GM11168 (cell line): ENCODE measurements at regions not wholly inside any gene's neighbourhood (a gene's known extent, or its start where the extent isn't known, plus 50 kb on each side); places are given as distances from the start of the nearest gene placed in this dataset.
"Not testable (repeated sequence)": the region's sequence is repeated elsewhere in the genome, so short reads cannot be mapped to it uniquely, and the experiment has no call there.

Source experiments
- in situ Hi-C: fragments of 300-500 bp; cut with MboI; formaldehyde crosslinking; loops from one replicate; pipeline ENCODE4 v1.12.0; 2022; ENCODE audit warnings: low sequenced_read_pairs; ENCODE audit not compliant: unreplicated experiment

- in situ Hi-C loops, result no loop called here
These were observed 99.9 kb upstream of the FN1 start for GRCh38 chr2:215535741-215536140.

DNA sequence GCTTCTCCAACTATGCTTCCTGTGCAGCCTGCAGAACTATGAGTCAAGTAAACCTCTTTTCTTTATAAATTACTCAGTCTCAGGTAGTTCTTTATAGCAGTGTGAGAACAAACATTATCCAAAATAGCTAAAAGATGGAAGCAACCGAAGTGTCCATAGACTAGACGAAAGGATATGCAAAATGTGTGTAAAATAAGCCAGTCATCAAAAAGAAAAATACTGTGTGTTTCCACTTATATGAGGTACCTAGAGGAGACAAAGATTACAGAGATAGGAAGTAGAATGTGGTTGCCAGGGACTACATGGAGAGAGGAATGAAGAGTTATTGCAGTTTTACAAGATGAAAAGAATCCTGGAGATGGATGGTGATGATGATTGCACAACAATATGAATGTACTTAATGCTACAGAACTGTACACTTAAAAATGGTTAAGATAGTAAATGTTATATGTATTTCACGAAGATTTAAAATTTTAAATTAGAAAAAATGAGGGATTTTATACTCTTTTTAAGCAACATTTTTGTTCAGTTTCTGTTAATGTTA is 99.3 kb upstream of the FN1 start:
- in situ Hi-C loops, result no loop called here

- in situ Hi-C loops, result not testable (repeated sequence)
These were observed 97.8 kb upstream of the FN1 start for GRCh38 chr2:215533716-215534115.

- in situ Hi-C loops, result no loop called here
These were observed 97.0 kb upstream of the FN1 start for GRCh38 chr2:215532844-215533243.

- in situ Hi-C loops, result no loop called here
These were observed 95.4 kb upstream of the FN1 start for GRCh38 chr2:215531284-215531683.

DNA sequence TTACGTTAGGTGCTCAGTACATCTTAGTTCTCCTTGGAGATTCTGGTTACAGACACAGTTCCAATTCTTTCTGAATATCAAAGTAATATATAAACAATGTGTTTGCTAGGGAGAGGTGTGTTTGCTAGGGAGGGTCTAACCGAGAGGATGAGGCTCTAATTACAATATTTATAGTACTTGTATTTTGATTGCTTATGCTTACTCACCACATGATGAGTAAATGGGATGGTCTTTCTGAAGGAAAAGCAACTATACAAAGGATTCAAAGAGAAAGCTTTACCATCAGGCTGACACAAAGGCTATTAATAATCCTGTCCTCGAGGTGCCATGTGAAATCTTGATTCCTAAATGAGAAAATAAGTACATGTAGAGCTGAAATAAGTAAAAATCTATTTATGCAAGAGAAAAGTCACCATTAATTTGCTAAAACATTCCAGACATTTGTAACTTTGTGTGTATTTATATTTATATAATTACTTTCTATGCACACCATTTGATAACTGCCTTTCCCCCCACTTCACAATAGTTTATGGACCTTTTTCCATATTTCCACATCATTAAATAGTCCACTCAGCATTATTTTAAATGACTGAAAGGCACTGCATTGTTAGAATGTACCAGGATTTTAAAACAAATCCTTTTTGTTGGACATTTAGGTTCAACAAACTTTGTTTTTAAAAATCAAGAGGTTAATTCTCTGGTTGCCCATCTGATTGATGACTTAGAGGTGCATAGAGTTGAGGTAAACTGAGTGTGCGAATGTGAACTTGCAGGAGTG is 94.5 kb upstream of the FN1 start:
- in situ Hi-C loops, result no loop called here

GRCh38 chr2:215529271-215529670 is 93.4 kb upstream of the FN1 start:
- in situ Hi-C loops, result no loop called here

DNA sequence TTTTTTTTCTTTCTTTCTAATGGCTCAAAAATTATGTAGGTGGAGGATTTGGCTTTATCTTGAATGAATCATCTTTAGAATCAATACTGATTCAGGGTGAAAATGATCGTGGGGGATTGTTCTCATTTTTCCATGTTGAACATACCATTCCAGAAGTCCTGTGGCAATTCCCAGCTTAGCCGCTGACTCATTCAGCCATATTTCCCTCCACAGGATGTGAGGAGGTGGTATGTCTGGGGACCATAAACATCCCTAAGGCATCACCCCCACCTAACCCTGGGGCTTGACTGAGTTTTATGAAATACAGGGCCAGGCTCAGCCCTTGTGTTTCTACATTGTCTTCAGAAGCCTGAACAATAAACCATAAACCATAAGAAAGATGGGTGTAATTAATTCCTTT is 92.7 kb upstream of the FN1 start:
- in situ Hi-C loops, result no loop called here

DNA sequence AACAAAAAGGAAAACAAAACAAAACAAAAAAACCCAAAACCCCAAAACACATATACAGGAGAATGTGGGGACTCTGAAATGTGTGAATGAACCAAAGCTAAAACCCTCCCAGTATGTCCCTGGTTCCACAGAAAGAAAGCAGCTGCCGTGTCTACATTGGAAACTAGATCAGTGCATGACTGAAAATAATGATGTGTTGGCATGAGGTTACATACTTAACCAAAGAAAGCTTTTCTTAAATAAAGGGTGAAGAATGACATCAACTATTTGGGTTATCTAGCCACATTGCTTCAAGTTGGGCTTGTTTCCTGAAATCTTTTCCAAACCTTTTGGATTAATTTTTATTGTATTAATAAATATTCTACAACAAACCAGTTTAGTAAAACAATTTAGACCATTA is 91.9 kb upstream of the FN1 start:
- in situ Hi-C loops, result no loop called here

DNA sequence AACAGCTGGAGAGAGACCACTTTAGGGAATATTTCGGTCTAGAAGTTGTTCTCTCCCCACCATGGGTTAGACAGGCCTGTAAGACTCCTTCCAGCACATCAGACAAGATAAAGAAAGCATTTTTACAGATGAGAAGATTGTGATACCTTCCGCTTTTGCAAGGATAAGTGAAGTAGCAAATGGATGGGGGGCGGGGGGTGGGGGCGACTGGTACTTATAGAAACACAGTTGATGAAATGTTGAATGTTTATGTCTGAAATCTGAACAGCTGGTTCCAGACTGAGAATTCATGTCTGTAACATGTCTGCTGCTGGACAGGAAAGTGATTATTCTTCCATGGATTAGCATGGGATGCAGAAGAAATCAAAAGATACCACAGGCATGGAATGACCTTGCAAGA is 90.5 kb upstream of the FN1 start:
- in situ Hi-C loops, result no loop called here

- in situ Hi-C loops, result no loop called here
These were observed 86.4 kb upstream of the FN1 start for GRCh38 chr2:215522237-215522636.

DNA sequence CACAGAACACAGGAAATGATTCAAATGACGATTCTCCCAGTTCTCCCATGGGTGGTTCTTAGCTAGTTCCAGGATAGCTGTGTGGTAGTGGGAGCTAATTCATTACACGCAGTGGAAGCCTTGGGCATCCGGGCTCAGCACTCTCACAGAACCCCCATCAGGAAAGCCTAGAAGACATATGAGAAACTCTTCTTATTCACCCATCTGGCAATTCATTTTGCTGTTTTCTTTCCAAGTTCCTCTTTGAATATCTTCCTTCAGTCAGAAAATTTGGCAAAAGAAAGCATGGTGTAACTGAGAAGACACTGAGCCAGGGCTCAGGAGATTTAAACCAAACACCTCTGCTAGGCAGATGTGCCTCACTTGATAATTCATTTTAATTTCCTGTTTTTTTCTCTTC is 85.2 kb upstream of the FN1 start:
- in situ Hi-C loops, result no loop called here

DNA sequence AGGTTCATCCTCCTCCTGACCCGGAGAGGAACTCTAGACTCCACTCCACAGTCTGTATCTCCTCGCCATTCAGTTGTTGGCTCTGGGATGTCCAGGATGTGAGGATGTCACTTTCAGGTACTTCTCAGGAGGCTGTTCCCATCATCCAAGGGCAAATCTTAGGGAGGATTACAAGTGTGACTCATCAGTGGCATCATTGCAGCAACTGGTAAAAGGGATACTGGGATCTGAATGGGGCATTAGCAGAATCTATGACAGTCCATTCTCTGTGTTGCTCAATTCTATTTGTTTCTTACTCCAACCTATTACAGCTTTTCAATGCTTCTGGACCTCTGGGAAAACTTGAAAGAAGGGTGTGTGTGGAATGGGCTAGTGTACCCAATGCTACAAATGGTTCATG is 81.5 kb upstream of the FN1 start:
- in situ Hi-C loops, result no loop called here

DNA sequence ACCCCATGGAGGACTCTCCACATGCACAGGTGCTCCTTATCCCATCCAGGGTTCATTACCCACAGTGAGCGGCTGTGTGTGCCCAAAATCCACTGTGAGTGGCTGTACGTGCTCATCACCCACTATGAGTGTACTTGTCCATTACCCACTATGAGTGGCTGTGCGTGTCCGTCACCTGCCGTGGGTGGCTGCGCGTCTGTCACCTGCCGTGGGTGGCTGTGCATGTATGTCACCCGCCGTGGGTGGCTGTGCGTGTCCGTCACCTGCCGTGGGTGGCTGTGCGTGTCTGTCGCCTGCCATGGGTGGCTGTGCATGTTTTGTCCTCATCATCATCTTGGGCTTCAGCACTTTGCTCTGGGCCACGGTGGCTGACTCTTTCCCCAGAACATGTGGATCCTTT is 78.6 kb upstream of the FN1 start:
- in situ Hi-C loops, result no loop called here

DNA sequence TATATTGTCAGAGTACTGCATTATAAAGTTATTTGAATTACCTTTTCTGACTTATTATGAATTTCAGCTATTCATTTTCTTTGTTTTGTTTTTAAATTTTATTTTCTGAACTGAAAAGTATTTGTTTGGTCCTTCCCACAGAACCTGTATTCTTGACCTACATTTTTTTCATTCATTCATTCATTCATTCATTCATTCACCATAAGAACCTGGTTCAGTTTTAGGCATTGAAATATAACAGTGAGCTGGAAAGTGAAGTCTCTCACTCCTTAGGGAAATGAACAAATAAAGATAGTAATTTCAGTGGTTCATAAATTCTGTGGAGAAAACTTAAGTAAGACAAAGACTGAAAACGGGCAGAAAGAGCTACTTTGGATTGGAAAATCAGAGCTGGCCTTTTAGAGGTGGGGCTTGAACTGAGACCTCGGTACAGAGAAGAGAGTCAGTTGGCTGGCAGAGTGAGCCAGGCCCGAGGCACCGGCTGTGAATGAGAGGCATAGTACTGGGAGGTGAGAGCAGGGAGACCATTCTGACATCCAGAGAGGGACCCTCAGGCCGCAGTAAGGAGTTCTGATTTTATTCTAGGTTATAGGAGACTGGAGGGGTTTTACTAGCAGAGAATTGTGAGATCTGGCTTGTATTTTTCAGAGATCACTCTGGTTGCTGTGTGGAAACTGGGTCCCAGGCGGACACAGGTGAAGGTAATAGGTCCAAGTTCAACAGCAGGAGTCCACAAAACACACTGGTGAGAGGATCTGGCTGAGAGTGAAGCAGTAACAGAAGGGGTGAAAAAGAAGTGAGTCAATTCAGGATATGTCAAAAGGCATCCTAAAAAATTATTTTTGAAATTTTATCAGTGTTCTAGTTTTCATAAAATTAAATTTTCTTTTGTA is 75.8 kb upstream of the FN1 start:
- in situ Hi-C loops, result no loop called here

DNA sequence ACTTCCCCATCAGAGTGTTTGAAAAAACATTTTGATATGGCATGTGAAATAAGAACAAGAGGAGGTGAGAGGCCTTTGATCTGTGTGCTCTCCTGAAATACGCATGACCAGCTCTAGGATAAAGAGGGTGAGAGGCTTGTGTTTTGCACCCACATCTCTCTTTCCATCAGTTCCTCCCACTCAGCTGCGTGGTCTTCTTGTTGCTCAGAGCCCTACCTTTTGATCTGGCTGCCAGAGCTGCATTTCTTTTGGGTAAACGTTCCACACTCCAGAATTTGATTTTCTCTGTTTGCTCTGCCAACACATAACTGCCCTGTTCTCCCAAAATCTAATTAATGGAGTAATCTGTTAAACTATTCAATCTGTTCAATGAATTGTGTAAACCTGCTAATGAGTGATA is 72.0 kb upstream of the FN1 start:
- in situ Hi-C loops, result no loop called here

DNA sequence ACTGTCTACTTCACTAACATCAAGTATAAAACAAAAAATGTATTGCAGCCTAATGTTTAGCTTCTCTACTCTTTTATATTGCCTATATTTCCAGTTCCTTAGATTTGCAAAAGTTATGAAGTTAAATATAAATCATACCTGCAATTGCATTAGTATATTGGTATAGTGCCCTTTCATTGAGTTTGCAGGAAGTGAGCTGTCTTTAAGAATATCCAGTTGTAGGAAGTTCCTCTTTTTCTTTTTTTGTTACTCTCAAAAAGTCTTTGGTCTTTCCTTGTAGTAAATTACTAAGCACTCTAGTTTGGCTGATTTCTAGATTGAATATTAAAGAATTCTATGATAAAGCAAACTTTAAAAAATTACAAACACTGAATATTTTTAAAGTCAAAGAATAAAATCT is 71.3 kb upstream of the FN1 start:
- in situ Hi-C loops, result no loop called here

GRCh38 chr2:215506604-215506990 is 70.7 kb upstream of the FN1 start:
- in situ Hi-C loops, result no loop called here

DNA sequence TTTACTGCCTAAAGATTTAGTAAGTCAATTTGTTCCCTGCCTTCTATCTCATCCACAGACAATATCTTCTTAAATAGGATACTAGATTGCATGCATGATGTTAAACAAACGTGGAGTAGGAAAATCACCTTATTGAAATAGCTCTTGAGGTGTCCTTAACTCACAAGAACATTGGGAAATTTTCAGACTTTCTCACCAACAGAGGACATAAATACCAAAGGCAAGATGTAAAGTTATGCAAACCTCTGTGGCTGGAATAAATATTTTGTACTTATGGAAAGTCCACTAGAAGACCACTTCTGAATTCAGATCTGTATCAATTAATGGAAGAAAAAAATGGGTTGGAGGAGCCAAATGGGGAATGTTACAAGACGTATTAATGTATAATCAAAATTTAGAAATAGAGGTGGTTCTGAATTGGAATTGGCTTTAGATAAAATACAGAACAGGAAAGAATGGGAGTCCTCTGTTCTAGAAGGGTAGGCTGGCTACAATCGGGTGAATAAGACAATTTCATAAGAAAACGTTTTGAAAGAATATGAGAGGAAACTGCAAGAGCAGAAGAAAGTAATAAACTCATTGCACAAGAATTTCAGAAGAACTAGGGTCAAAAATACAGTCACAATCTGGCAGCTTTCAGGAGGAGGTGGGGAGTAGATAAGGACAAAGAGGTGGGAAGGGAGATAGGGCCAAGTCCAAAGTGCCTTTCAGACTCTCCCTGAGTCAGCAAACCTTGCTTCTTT is 69.3 kb upstream of the FN1 start:
- in situ Hi-C loops, result no loop called here

- in situ Hi-C loops, result no loop called here
These were observed 68.7 kb upstream of the FN1 start for GRCh38 chr2:215504547-215504946.

DNA sequence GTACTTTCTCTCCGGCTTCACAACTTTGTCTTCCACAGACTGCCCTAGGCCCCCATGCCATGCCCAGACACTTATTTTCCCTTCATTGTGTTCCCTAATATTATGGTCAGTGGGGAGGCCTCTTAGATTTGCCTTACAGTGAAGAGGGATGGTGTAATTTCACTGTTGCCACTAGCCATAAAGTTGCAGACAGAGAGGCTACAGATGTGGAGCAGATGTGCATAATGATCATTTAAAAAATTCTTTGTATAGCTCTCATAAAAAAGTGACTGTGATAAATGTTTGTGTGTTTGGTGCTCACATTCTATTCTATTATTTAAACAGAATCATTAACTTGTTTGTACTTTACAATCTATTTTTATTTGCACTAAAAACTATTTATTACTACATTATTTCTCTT is 67.5 kb upstream of the FN1 start:
- in situ Hi-C loops, result no loop called here
